Naive thymus-derived CD4-positive, alpha-beta T cell (primary cell): ENCODE measurements at regions not wholly inside any gene's neighbourhood (a gene's known extent, or its start where the extent isn't known, plus 50 kb on each side); places are given as distances from the start of the nearest gene placed in this dataset.
"Not testable (repeated sequence)": the region's sequence is repeated elsewhere in the genome, so short reads cannot be mapped to it uniquely, and the experiment has no call there.

Experiments
- ATAC-seq: fragments of 150-1000 bp; cut with Tn5 transposase; 2 replicates; pipeline ENCODE4 v1.10.0; 2021; ENCODE audit warnings: mild to moderate bottlenecking, moderate library complexity
- CTCF ChIA-PET: fragments of 350-600 bp; sonication (Branson Sonifier 250); formaldehyde crosslinking; loops from one replicate; lab custom pipeline; 2021; ENCODE audit warnings: antibody characterized with exemption; lab: Charles Lee
- POLR2A ChIA-PET: fragments of 350-600 bp; sonication (Branson Sonifier 250); formaldehyde crosslinking; loops from one replicate; lab custom pipeline; 2021; ENCODE audit warnings: antibody characterized with exemption, inconsistent platforms; lab: Charles Lee
- DNase-seq, 9 donors: peaks; one replicate each; pipeline versions ENCODE4 v3.0.0 to v3.0.0-alpha.2; 2020 to 2022; ENCODE audit warnings: mixed read lengths in 1 of 9
- H3K27ac ChIP-seq: one replicate; pipeline ENCODE4 v1.7.0; 2013; ENCODE audit warnings: mild to moderate bottlenecking, low read depth, low read length, moderate library complexity
- H3K27me3 ChIP-seq, 2 donors: one replicate each; pipeline ENCODE4 v1.7.0; 2013; ENCODE audit warnings: low read length in 2 of 2, mild to moderate bottlenecking in 2 of 2, moderate library complexity in 2 of 2; ENCODE audit not compliant: control insufficient read depth in 2 of 2, insufficient read depth in 2 of 2
- H3K36me3 ChIP-seq, 3 experiments: 1 replicate in 2 of 3; 2 replicates in 1 of 3; pipeline ENCODE4 v1.7.0; 2013; ENCODE audit warnings: low read length in 3 of 3, mild to moderate bottlenecking in 3 of 3, moderate library complexity in 1 of 3; ENCODE audit not compliant: insufficient read depth in 3 of 3, control insufficient read depth in 2 of 3
- H3K4me1 ChIP-seq, 2 donors: one replicate each; pipeline ENCODE4 v1.7.0; 2013; ENCODE audit warnings: low read length in 2 of 2, mild to moderate bottlenecking in 2 of 2, moderate library complexity in 1 of 2; ENCODE audit not compliant: control insufficient read depth in 2 of 2, insufficient read depth in 2 of 2
- H3K4me3 ChIP-seq: 2 replicates; pipeline ENCODE4 v1.7.0; 2013; ENCODE audit warnings: mild to moderate bottlenecking, low read length
- H3K9me3 ChIP-seq, 3 experiments: 1 replicate in 2 of 3; 2 replicates in 1 of 3; pipeline ENCODE4 v1.7.0; 2013; ENCODE audit warnings: low read length in 3 of 3; ENCODE audit not compliant: control insufficient read depth in 2 of 3
- H3K27ac Mint-ChIP-seq, 9 donors: one replicate each; pipeline ENCODE4 v1.8.0; 2020 to 2022; ENCODE audit warnings: mixed read lengths in 9 of 9, mild to moderate bottlenecking in 8 of 9, moderate library complexity in 5 of 9, inconsistent platforms in 2 of 9
- H3K27me3 Mint-ChIP-seq, 5 donors: one replicate each; pipeline ENCODE4 v1.8.0; 2021 to 2022; ENCODE audit warnings: mixed read lengths in 5 of 5, mild to moderate bottlenecking in 1 of 5
- H3K36me3 Mint-ChIP-seq, 5 donors: one replicate each; pipeline ENCODE4 v1.8.0; 2020 to 2022; ENCODE audit warnings: mixed read lengths in 5 of 5, mild to moderate bottlenecking in 3 of 5, inconsistent platforms in 1 of 5
- H3K4me1 Mint-ChIP-seq, 7 donors: one replicate each; pipeline ENCODE4 v1.8.0; 2020 to 2022; ENCODE audit warnings: mixed read lengths in 7 of 7, mild to moderate bottlenecking in 3 of 7, inconsistent platforms in 1 of 7
- H3K4me3 Mint-ChIP-seq, 10 donors: one replicate each; pipeline ENCODE4 v1.8.0; 2020 to 2022; ENCODE audit warnings: mild to moderate bottlenecking in 10 of 10, mixed read lengths in 10 of 10, moderate library complexity in 6 of 10, inconsistent platforms in 2 of 10
- H3K9me3 Mint-ChIP-seq, 11 donors: one replicate each; pipeline ENCODE4 v1.8.0; 2020 to 2022; ENCODE audit warnings: mixed read lengths in 11 of 11, mild to moderate bottlenecking in 4 of 11, inconsistent platforms in 1 of 11, moderate library complexity in 1 of 11
- intact Hi-C, 2 donors: fragments of 100-400 bp; cut with micrococcal nuclease; formaldehyde crosslinking; loops; one replicate each; pipeline ENCODE4 v1.15.1; 2023

DNA sequence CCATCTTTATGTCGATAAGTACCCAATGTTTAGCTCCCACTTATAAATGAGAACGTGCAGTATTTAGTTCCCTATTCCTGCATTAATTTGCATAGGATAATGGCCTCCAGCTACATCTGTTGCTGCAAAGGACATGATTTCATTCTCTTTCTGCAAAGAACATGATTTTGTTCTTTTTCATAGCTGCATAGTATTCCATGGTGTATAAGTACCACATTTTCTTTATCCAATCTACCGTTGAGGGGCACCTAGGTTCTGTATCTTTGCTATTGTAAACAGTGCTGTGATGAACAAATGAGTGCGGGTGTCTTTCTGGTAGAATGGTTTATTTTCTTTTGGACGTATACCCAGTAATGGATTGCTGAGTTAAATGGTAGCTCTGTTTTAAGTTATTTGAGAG is 63.0 kb downstream of the HLX start:
- H3K27me3 Mint-ChIP-seq = peaks cover 0 to 11% (median 10%) of the 10 kb centered on the region in 5 donors
- Histone ChIP-seq H3K27me3 (no peaks in the 10 kb centered on the region), H3K9me3 (no peaks in the 10 kb centered on the region), H3K4me3 (no peak overlapping the region), H3K27ac (no peak overlapping the region), H3K36me3 (no peaks in the 10 kb centered on the region), H3K4me1 (no peaks in the 10 kb centered on the region)
- H3K4me1 Mint-ChIP-seq = no peaks in the 10 kb centered on the region
- DNase-seq (no peak), ATAC-seq (no peak)
- peaks cover 0 to 7% (median 3%) of the 10 kb centered on the region in 11 donors for H3K9me3 Mint-ChIP-seq
- ChIA-PET POLR2A (no interaction called here), CTCF (no interaction called here)
- H3K27ac Mint-ChIP-seq = no peak overlapping the region
- no peak overlapping the region for H3K4me3 Mint-ChIP-seq
- no peaks in the 10 kb centered on the region for H3K36me3 Mint-ChIP-seq
- intact Hi-C loops = no loop called here

DNA sequence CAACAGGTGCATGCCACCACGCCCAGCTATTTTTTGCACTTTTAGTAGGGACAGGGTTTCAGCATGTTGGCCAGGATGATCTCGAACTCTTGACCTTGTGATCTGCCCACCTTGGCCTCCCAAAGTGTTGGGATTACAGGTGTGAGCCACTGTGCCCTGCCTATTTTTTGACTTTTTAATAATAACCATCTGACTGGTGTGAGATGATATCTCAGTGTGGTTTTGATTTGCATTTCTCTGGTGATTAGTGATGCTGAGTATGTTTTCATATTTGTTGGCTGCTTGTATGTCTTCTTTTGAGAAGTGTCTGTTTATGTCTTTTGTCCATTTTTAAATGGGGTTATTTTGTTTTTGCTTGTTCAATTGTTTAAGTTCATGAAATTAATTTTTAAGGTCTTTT is 63.7 kb downstream of the HLX start:
- CTCF ChIA-PET, H3K27ac ChIP-seq: not testable (repeated sequence)

DNA sequence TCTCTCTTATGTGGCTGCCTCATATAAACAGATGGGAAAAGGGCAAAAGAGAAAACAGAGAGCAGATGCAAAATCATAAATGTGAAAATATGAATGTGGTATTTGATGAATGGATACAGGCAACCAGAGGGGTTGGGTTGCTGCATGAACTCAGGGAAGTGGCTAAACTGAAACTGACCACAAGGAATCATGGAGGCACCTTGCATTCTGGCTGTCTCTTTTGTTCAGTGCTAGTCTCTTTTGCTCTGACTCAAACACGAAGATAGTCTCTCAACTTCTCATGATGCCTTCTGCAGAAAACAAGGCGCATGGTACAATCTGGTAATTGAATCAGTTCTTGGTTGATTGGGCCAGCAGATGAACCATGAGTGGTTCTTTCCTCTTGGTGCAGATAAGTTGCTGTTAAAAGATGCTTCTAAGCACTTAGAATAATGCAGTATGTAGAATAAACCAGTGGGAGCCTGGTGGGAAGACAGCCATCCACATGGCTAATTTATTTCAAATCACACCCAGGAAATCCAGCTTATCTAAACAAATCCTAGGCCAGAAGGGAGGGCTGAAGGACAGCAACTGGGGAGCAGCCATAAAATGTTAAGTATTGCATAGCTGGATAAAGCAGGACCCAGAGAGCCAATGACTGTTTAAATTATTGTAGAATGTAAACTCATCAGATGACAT is 64.2 kb downstream of the HLX start:
- Mint-ChIP-seq H3K27me3 (peaks cover 0 to 11% (median 6%) of the 10 kb centered on the region in 5 donors), H3K4me3 (no peak overlapping the region), H3K9me3 (peaks cover 0 to 7% (median 2%) of the 10 kb centered on the region in 11 donors), H3K36me3 (no peaks in the 10 kb centered on the region), H3K4me1 (no peaks in the 10 kb centered on the region), H3K27ac (no peak overlapping the region)
- no peak overlapping the region for H3K4me3 ChIP-seq
- intact Hi-C loops = no loop called here
- ChIA-PET CTCF (no interaction called here), POLR2A (no interaction called here)
- H3K9me3 ChIP-seq = no peaks in the 10 kb centered on the region
- DNase-seq (no peak), ATAC-seq (no peak)
- H3K4me1 ChIP-seq = no peaks in the 10 kb centered on the region
- H3K36me3 ChIP-seq = no peaks in the 10 kb centered on the region
- no peak overlapping the region for H3K27ac ChIP-seq
- no peaks in the 10 kb centered on the region for H3K27me3 ChIP-seq

More for the DNA sequence above, 63.7 kb downstream of the HLX start:
- DNase-seq, H3K4me1 Mint-ChIP-seq, POLR2A ChIA-PET, H3K27ac Mint-ChIP-seq, H3K4me3 ChIP-seq, H3K9me3 ChIP-seq, ATAC-seq, H3K27me3 ChIP-seq, H3K36me3 ChIP-seq, H3K4me3 Mint-ChIP-seq, intact Hi-C loops, H3K9me3 Mint-ChIP-seq, H3K4me1 ChIP-seq, H3K36me3 Mint-ChIP-seq: not testable (repeated sequence)
- H3K27me3 Mint-ChIP-seq = peaks cover 0 to 11% (median 10%) of the 10 kb centered on the region in 5 donors

DNA sequence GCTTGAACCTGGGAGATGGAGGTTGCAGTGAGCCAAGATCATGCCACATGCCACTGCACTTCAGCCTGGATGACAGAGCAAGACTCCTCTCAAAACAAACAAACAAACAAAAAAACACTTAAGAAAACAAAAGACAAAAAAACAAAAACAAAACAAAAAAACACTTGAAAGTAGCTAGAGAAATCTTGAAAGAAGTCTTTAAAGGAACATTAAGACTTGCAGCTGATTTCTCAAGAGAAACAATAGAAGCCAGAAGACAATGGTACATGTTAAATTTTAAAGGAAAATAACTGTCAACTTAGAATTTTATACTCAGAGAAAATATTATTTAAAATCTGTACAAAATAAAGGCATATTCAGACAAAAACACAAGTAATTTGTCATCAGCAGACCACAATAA is 71.3 kb downstream of the HLX start:
- H3K36me3 ChIP-seq = no peaks in the 10 kb centered on the region
- no peaks in the 10 kb centered on the region for H3K36me3 Mint-ChIP-seq
- peaks cover 0 to 10% (median 7%) of the 10 kb centered on the region in 5 donors for H3K27me3 Mint-ChIP-seq
- intact Hi-C loops = no loop called here
- no peaks in the 10 kb centered on the region for H3K27me3 ChIP-seq
- H3K9me3 ChIP-seq = peaks cover 0 to 6% (median 0%) of the 10 kb centered on the region in 3 experiments
- DNase-seq (no peak), ATAC-seq (no peak)
- no peak overlapping the region for H3K27ac ChIP-seq
- POLR2A ChIA-PET = no interaction called here
- no peak overlapping the region for H3K27ac Mint-ChIP-seq
- H3K4me3 ChIP-seq = no peak overlapping the region
- CTCF ChIA-PET = no interaction called here
- H3K9me3 Mint-ChIP-seq = peaks cover 0 to 20% (median 9%) of the 10 kb centered on the region in 11 donors
- no peak overlapping the region for H3K4me3 Mint-ChIP-seq
- no peaks in the 10 kb centered on the region for H3K4me1 ChIP-seq
- no peaks in the 10 kb centered on the region for H3K4me1 Mint-ChIP-seq

DNA sequence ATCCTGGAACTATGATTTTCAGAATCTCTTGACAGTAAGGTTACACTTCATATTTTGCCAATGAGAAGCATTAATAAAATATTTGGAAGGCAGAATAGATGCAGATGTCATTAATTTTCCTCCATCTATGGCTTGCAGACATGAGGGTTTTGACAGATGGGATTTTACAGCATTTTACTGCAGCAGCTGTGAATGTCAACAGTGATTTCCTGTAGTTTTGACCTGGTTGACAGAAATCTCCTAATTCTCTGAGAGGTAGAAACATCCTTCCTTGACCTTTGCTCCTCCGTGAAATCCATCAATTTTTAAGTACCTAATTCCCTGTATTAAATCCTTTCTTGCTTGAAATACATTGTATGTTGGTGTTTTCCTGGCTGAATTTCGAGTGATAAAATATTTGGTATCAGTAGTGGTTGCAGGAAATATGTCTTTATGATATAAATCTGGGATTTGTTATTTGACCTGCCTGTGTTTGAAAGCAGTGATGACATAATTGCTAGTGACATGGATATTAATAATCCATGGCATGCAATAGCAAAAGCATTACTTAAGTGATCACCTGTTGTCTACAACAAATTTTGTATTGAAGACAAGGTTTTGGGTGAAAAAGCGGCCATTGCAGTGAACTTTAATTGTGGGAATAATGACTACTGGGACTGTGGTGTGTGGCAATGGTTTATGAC is 73.9 kb downstream of the HLX start:
- Mint-ChIP-seq H3K4me1 (peaks cover 0 to 2% (median 0%) of the 10 kb centered on the region in 7 donors), H3K36me3 (no peaks in the 10 kb centered on the region), H3K4me3 (no peak overlapping the region), H3K27me3 (peaks cover 0 to 10% (median 3%) of the 10 kb centered on the region in 5 donors), H3K27ac (no peak overlapping the region), H3K9me3 (peaks cover 0 to 20% (median 9%) of the 10 kb centered on the region in 11 donors)
- intact Hi-C loops = no loop called here
- Histone ChIP-seq H3K9me3 (peaks cover 0 to 6% (median 0%) of the 10 kb centered on the region in 3 experiments), H3K36me3 (no peaks in the 10 kb centered on the region), H3K27ac (no peak overlapping the region), H3K4me1 (no peaks in the 10 kb centered on the region), H3K4me3 (no peak overlapping the region), H3K27me3 (no peaks in the 10 kb centered on the region)
- DNase-seq (no peak), ATAC-seq (no peak)
- ChIA-PET CTCF (no interaction called here), POLR2A (no interaction called here)

DNA sequence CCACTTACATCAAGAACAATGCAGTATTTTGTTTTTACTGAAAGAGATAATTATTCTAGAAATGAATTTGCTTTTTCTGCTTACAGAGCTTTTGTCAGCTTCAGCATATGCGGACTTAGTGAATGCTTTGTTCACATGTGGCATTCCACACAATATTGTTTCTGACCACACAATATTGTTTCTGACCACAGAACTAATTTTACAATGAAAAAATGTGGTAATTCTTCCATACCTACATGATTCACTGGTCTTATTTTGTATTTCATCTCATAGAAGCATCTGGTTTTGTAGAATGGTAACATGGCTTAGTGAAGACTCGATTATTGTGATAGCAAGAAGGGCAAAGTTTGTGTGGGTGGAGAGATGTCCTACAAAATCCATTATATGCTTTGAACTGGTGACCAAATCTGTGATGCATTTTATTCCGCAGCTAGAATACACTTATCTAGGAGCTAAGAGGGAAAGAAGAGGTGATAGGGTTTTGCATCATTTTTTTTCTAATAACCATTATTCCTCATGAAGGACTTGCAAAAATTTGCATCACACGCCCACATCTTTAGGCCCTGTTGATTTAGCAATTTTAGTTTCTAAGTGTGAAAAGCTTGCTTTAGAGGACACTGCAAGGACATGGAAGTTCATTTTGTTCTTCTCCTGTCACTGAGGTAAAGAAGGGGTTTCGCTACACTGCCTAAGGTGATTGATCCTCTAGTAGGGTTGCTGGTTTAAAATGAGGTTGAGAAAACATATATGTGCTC is 75.3 kb downstream of the HLX start:
- Mint-ChIP-seq H3K27me3 (peaks cover 0 to 10% (median 3%) of the 10 kb centered on the region in 5 donors), H3K4me1 (peaks cover 0 to 2% (median 0%) of the 10 kb centered on the region in 7 donors), H3K36me3 (no peaks in the 10 kb centered on the region), H3K9me3 (peaks cover 0 to 14% (median 7%) of the 10 kb centered on the region in 11 donors), H3K27ac (no peak overlapping the region), H3K4me3 (no peak overlapping the region)
- H3K4me1 ChIP-seq = no peaks in the 10 kb centered on the region
- no peaks in the 10 kb centered on the region for H3K27me3 ChIP-seq
- ChIA-PET CTCF (no interaction called here), POLR2A (no interaction called here)
- H3K9me3 ChIP-seq = peaks cover 0 to 6% (median 0%) of the 10 kb centered on the region in 3 experiments
- no peak overlapping the region for H3K27ac ChIP-seq
- no peak for DNase-seq
- ATAC-seq = no peak
- H3K36me3 ChIP-seq = no peaks in the 10 kb centered on the region
- intact Hi-C loops = no loop called here
- H3K4me3 ChIP-seq = no peak overlapping the region
